ENCODE measurements at regions not wholly inside any gene's neighbourhood (a gene's known extent, or its start where the extent isn't known, plus 50 kb on each side); places are given as distances from the start of the nearest gene placed in this dataset.

DNA sequence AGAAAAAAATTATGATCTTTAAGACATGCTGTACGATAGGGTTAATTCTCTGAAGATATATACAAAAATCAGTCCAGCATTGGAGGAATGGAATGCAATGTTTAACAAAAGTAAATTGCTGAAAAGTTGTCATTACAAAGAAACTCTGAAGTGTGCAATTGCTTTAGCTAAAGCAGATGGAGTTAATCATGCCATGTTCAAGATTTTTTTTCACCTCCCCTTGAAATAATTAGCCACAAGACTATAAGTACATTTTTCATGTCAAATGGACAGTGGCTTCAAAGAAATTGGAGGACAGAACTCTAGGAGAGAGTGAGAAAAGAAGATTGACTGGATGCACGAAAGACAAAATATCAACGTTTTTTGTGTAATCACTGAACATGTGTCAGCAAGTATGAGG is 63.1 kb upstream of the MEOX2 start:
- TF ChIP-seq, protein P1, sequence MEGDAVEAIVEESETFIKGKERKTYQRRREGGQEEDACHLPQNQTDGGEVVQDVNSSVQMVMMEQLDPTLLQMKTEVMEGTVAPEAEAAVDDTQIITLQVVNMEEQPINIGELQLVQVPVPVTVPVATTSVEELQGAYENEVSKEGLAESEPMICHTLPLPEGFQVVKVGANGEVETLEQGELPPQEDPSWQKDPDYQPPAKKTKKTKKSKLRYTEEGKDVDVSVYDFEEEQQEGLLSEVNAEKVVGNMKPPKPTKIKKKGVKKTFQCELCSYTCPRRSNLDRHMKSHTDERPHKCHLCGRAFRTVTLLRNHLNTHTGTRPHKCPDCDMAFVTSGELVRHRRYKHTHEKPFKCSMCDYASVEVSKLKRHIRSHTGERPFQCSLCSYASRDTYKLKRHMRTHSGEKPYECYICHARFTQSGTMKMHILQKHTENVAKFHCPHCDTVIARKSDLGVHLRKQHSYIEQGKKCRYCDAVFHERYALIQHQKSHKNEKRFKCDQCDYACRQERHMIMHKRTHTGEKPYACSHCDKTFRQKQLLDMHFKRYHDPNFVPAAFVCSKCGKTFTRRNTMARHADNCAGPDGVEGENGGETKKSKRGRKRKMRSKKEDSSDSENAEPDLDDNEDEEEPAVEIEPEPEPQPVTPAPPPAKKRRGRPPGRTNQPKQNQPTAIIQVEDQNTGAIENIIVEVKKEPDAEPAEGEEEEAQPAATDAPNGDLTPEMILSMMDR (IDR thresholded peaks at IDR 0.05; ENCODE audit: borderline replicate concordance) = no peak
- Histone ChIP-seq H3K4me1 (peaks cover 43% of the 10 kb centered on the region), H3K36me3 (no peaks in the 10 kb centered on the region), H3K9me3 (replicated peaks) (no peaks in the 10 kb centered on the region), H3K4me3 (no peak overlapping the region), H3K27ac (replicated peaks) (no peak overlapping the region), H3K27me3 (ENCODE audit: low read depth) (no peaks in the 10 kb centered on the region)
- intact Hi-C loops (cut with micrococcal nuclease) = no loop called here
- no peak for DNase-seq

DNA sequence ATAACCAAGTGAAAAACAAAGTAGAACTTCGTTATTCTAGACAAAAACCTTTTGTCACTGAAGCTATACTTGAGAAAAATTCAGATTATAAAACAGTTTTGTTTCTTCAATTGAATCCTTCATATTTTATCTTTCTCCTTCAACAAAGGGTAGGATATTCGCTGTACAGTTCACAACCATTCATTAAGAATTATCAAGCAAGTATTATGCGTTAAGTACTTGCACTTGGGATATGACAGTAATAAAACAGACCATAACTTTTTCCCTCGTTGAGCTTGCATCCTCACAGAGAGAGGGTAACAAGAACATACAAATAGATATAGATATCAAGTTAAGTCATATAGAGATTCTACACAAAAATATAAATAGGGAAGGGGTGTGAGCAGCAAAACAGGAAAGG is 61.2 kb upstream of the MEOX2 start:
- Histone ChIP-seq H3K36me3 (no peaks in the 10 kb centered on the region), H3K4me1 (peaks cover 42% of the 10 kb centered on the region), H3K9me3 (replicated peaks) (no peaks in the 10 kb centered on the region), H3K4me3 (no peak overlapping the region), H3K27ac (replicated peaks) (peak overlapping the region; percentile 70), H3K27me3 (ENCODE audit: low read depth) (no peaks in the 10 kb centered on the region)
- intact Hi-C loops (cut with micrococcal nuclease) = no loop called here
- DNase-seq = no peak
- TF ChIP-seq, protein P1 (IDR thresholded peaks at IDR 0.05; ENCODE audit: borderline replicate concordance) = no peak

DNA sequence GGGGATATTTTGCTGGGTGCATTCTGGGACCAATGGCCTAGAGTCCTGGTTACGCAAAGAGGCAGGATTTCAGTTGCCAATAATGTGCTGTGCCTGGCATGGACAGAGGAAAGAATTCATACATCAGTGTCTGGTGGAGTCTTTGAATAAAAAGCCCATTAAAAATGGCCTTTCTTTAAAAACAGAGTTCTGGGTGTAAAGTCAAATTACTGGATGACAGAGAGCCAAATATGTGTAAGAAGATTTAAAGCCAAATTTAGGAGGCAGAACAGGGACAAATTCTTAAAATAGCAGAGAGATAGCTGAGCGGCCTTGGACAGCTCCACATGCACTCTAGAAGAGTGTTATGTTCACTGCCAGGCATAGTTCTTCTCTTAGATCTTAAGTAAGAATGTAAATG is 60.8 kb upstream of the MEOX2 start:
- TF ChIP-seq, protein P1 (IDR thresholded peaks at IDR 0.05; ENCODE audit: borderline replicate concordance) = no peak
- Histone ChIP-seq H3K36me3 (no peaks in the 10 kb centered on the region), H3K4me1 (peaks cover 38% of the 10 kb centered on the region), H3K27me3 (ENCODE audit: low read depth) (no peaks in the 10 kb centered on the region), H3K9me3 (replicated peaks) (no peaks in the 10 kb centered on the region), H3K4me3 (no peak overlapping the region), H3K27ac (replicated peaks) (peak overlapping the region; percentile 70)
- intact Hi-C loops (cut with micrococcal nuclease) = no loop called here
- no peak for DNase-seq

DNA sequence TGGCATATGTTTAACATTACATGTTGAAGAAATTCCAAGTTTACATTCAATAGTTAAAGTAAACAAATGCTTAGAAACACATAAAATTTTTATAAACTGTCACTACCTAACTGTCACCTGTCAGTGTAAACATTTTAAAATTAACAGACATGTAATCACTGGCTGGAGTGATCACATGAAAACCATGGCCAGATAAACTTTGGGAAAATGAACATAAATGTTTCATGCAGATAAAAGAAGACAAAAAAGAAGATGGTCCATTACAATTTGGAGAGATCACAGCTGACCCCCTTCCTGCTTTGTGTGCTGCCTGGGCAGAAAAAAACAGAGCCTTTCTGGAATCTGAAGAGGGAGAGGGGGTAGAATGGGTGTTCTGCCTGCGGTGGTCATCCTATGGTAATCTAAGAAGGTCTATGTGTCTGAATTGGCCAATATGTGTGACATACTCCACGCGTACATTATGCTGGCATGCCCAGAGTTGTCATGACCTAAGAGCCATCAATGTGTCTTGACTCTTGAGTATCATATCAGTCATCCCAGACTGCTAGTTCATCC is 57.5 kb upstream of the MEOX2 start:
- Histone ChIP-seq H3K4me3 (no peak overlapping the region), H3K4me1 (peaks cover 21% of the 10 kb centered on the region), H3K36me3 (no peaks in the 10 kb centered on the region), H3K27ac (replicated peaks) (no peak overlapping the region), H3K9me3 (replicated peaks) (no peaks in the 10 kb centered on the region), H3K27me3 (ENCODE audit: low read depth) (no peaks in the 10 kb centered on the region)
- no peak for DNase-seq
- intact Hi-C loops (cut with micrococcal nuclease) = no loop called here
- TF ChIP-seq, protein P1 (IDR thresholded peaks at IDR 0.05; ENCODE audit: borderline replicate concordance) = no peak

DNA sequence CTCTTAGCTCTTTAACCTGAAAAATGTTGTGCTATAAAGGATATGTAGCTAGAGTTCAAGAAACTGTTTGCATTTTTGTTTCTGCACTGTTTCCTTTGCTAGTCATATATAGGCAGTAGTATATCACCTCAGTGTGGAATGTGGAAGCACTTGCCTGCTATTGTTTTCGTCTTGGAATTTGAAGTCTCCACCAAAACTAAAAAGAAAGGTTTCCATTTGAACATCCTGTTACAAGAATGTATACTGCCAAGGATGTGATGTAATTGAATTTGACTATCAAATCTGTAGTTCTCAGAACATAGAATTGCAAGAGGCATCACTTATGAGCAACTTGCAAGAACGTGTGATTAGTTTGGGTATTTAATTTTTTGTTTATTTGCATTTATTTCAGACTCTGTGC is 51.1 kb upstream of the MEOX2 start:
- Histone ChIP-seq H3K4me1 (no peaks in the 10 kb centered on the region), H3K27me3 (ENCODE audit: low read depth) (no peaks in the 10 kb centered on the region), H3K9me3 (replicated peaks) (no peaks in the 10 kb centered on the region), H3K27ac (replicated peaks) (peak overlapping the region; percentile 45), H3K36me3 (no peaks in the 10 kb centered on the region), H3K4me3 (no peak overlapping the region)
- intact Hi-C loops (cut with micrococcal nuclease) = no loop called here
- DNase-seq = no peak
- TF ChIP-seq, protein P1 (IDR thresholded peaks at IDR 0.05; ENCODE audit: borderline replicate concordance) = no peak
